Fibroblast of lung (primary cell): ENCODE measurements at regions not wholly inside any gene's neighbourhood (a gene's known extent, or its start where the extent isn't known, plus 50 kb on each side); places are given as distances from the start of the nearest gene placed in this dataset.

Experiments used
- DNase-seq, 2 donors: peaks; one replicate each; pipeline versions ENCODE4 v3.0.0 to v3.0.0-alpha.2; 2010; ENCODE audit warnings: low read depth in 2 of 2
- H2AFZ ChIP-seq: 2 replicates; pipeline ENCODE4 v1.5.1; 2012; ENCODE audit warnings: low read length, control low read depth, inconsistent platforms
- H3K27ac ChIP-seq: 2 replicates; pipeline ENCODE4 v1.5.1; 2011; ENCODE audit warnings: low read length, control low read depth; ENCODE audit not compliant: insufficient read depth
- H3K27me3 ChIP-seq: 2 replicates; pipeline ENCODE4 v1.5.1; 2011; ENCODE audit warnings: mild to moderate bottlenecking, low read length; ENCODE audit not compliant: control insufficient read depth, insufficient read depth
- H3K36me3 ChIP-seq: 2 replicates; pipeline ENCODE4 v1.5.1; 2011; ENCODE audit warnings: low read length; ENCODE audit not compliant: control insufficient read depth, insufficient read depth
- H3K4me1 ChIP-seq: 2 replicates; pipeline ENCODE4 v1.5.1; 2011; ENCODE audit warnings: low read length; ENCODE audit not compliant: control insufficient read depth, insufficient read depth; ENCODE audit errors: extremely low read depth
- H3K4me2 ChIP-seq: 2 replicates; pipeline ENCODE4 v1.5.1; 2011; ENCODE audit warnings: low read length, control low read depth; ENCODE audit not compliant: insufficient read depth; ENCODE audit errors: extremely low read depth
- H3K4me3 ChIP-seq, 4 experiments: fragments of 200-600 bp in 1 of 4; sonication (generic) in 1 of 4; replicated peaks in 1 of 4; 2 replicates each; pipeline ENCODE4 v1.5.1; 2011 to 2016; ENCODE audit warnings: low read length in 4 of 4, low read depth in 3 of 4, mild to moderate bottlenecking in 3 of 4, control low read depth in 2 of 4, inconsistent platforms in 1 of 4, mixed read lengths in 1 of 4; ENCODE audit not compliant: insufficient read depth in 1 of 4; ENCODE audit errors: control extremely low read depth in 1 of 4
- H3K79me2 ChIP-seq: 2 replicates; pipeline ENCODE4 v1.5.1; 2012; ENCODE audit warnings: mild to moderate bottlenecking, low read length, inconsistent platforms; ENCODE audit not compliant: control insufficient read depth, insufficient read depth
- H3K9ac ChIP-seq: 2 replicates; pipeline ENCODE4 v1.5.1; 2011; ENCODE audit warnings: mild to moderate bottlenecking, low read length, control low read depth; ENCODE audit not compliant: insufficient read depth
- H3K9me3 ChIP-seq: 2 replicates; pipeline ENCODE4 v1.5.1; 2012; ENCODE audit warnings: low read depth, low read length; ENCODE audit not compliant: control insufficient read depth, insufficient read depth
- H4K20me1 ChIP-seq: 2 replicates; pipeline ENCODE4 v1.5.1; 2011; ENCODE audit warnings: low read length; ENCODE audit not compliant: control insufficient read depth, insufficient read depth; ENCODE audit errors: extremely low read depth
- CTCF ChIP-seq, 2 donors: IDR thresholded peaks in 1 of 2; conservative IDR thresholded peaks in 1 of 2; 1 replicate in 1 of 2; 2 replicates in 1 of 2; pipeline ENCODE4 v1.5.1; 2011 to 2012; ENCODE audit warnings: low read length in 2 of 2, control low read depth in 1 of 2, inconsistent platforms in 1 of 2, low read depth in 1 of 2, mild to moderate bottlenecking in 1 of 2
- EZH2 ChIP-seq: IDR thresholded peaks from 2 replicates; pipeline ENCODE4 v1.5.1; 2012; ENCODE audit warnings: low read length, control low read depth, mild to moderate bottlenecking; ENCODE audit errors: missing control alignments

GRCh38 chr2:186033541-186033940 is 294.9 kb downstream of the FSIP2 start:
- Histone ChIP-seq H4K20me1 (no peaks in the 10 kb centered on the region), H3K27ac (no peak overlapping the region), H3K9me3 (no peaks in the 10 kb centered on the region), H3K79me2 (no peaks in the 10 kb centered on the region), H3K4me3 (no peak overlapping the region), H2AFZ (no peak overlapping the region), H3K27me3 (no peaks in the 10 kb centered on the region), H3K36me3 (no peaks in the 10 kb centered on the region), H3K9ac (no peak overlapping the region), H3K4me2 (no peak overlapping the region), H3K4me1 (no peaks in the 10 kb centered on the region)
- TF ChIP-seq CTCF (conservative IDR thresholded peaks at IDR 0.05 in 1 of 2, IDR thresholded peaks at IDR 0.05 in 1 of 2; ENCODE audit: low read depth in 1 of 2, low read length in 2 of 2), result no peak
- no peak for TF ChIP-seq EZH2
- DNase-seq, result no peak

- Histone ChIP-seq H3K27me3 (no peaks in the 10 kb centered on the region), H3K27ac (no peak overlapping the region), H3K4me1 (no peaks in the 10 kb centered on the region), H3K36me3 (no peaks in the 10 kb centered on the region), H3K4me2 (no peak overlapping the region), H4K20me1 (no peaks in the 10 kb centered on the region), H2AFZ (no peak overlapping the region), H3K9me3 (no peaks in the 10 kb centered on the region), H3K4me3 (no peak overlapping the region), H3K79me2 (no peaks in the 10 kb centered on the region), H3K9ac (no peak overlapping the region)
- DNase-seq, result peak in 1 of 2 donors; percentile 4
- TF ChIP-seq EZH2, result no peak
Observed at GRCh38 chr2:186036862-186037449, 298.4 kb downstream of the FSIP2 start.

GRCh38 chr2:186042207-186043028 is 303.8 kb downstream of the FSIP2 start:
- no peak for TF ChIP-seq EZH2
- no peak for TF ChIP-seq CTCF (conservative IDR thresholded peaks at IDR 0.05 in 1 of 2, IDR thresholded peaks at IDR 0.05 in 1 of 2; ENCODE audit: low read depth in 1 of 2, low read length in 2 of 2)
- H4K20me1 ChIP-seq, result no peaks in the 10 kb centered on the region
- H3K4me3 ChIP-seq, result no peak overlapping the region
- no peaks in the 10 kb centered on the region for H3K36me3 ChIP-seq
- H3K27me3 ChIP-seq, result no peaks in the 10 kb centered on the region
- H3K4me1 ChIP-seq, result no peaks in the 10 kb centered on the region
- H2AFZ ChIP-seq, result no peak overlapping the region
- H3K9ac ChIP-seq, result no peak overlapping the region
- no peak overlapping the region for H3K27ac ChIP-seq
- no peak for DNase-seq
- no peaks in the 10 kb centered on the region for H3K79me2 ChIP-seq
- no peaks in the 10 kb centered on the region for H3K9me3 ChIP-seq
- no peak overlapping the region for H3K4me2 ChIP-seq
